Activated effector memory CD4-positive, alpha-beta T cell treated with anti-CD3 and anti-CD28 coated beads, Interleukin-2, amount 50 U/mL, for 16 hours (primary cell): ENCODE measurements at regions not wholly inside any gene's neighbourhood (a gene's known extent, or its start where the extent isn't known, plus 50 kb on each side); places are given as distances from the start of the nearest gene placed in this dataset.
"Not testable (repeated sequence)": the region's sequence is repeated elsewhere in the genome, so short reads cannot be mapped to it uniquely, and the experiment has no call there.

ENCODE experiments used
- DNase-seq: peaks from one replicate; pipeline ENCODE4 v3.0.0-alpha.2; 2020

- no peak for DNase-seq
Observed at GRCh38 chr5:39946356-39947045, 521.7 kb upstream of the DAB2 start.

- no peak for DNase-seq
Observed at GRCh38 chr5:39945870-39946269, 521.1 kb upstream of the DAB2 start.

GRCh38 chr5:39943811-39944210 is 519.0 kb upstream of the DAB2 start:
- no peak for DNase-seq

GRCh38 chr5:39942606-39943005 is 517.8 kb upstream of the DAB2 start:
- no peak for DNase-seq

GRCh38 chr5:39941416-39941815 is 516.6 kb upstream of the DAB2 start:
- DNase-seq, result no peak

GRCh38 chr5:39934830-39935229 is 510.1 kb upstream of the DAB2 start:
- DNase-seq, result no peak

GRCh38 chr5:39933061-39933460 is 508.3 kb upstream of the DAB2 start:
- DNase-seq, result no peak

- no peak for DNase-seq
Observed at GRCh38 chr5:39928709-39929108, 503.9 kb upstream of the DAB2 start.

- no peak for DNase-seq
Observed at GRCh38 chr5:39919876-39920275, 495.1 kb upstream of the DAB2 start.

GRCh38 chr5:39912906-39913305 is 488.1 kb upstream of the DAB2 start:
- DNase-seq, result no peak

GRCh38 chr5:39907267-39907951 is 482.6 kb upstream of the DAB2 start:
- not testable (repeated sequence) for DNase-seq

- DNase-seq, result no peak
Observed at GRCh38 chr5:39906146-39906545, 481.4 kb upstream of the DAB2 start.

GRCh38 chr5:39905356-39905755 is 480.6 kb upstream of the DAB2 start:
- no peak for DNase-seq

- no peak for DNase-seq
Observed at GRCh38 chr5:39902626-39903025, 477.8 kb upstream of the DAB2 start.

GRCh38 chr5:39898731-39899130 is 474.0 kb upstream of the DAB2 start:
- no peak for DNase-seq

- DNase-seq, result no peak
Observed at GRCh38 chr5:39896706-39897105, 471.9 kb upstream of the DAB2 start.

GRCh38 chr5:39896104-39896503 is 471.3 kb upstream of the DAB2 start:
- DNase-seq, result no peak

GRCh38 chr5:39892708-39893107 is 467.9 kb upstream of the DAB2 start:
- no peak for DNase-seq

GRCh38 chr5:39891376-39891775 is 466.6 kb upstream of the DAB2 start:
- no peak for DNase-seq

- no peak for DNase-seq
Observed at GRCh38 chr5:39880985-39881384, 456.2 kb upstream of the DAB2 start.

GRCh38 chr5:39877479-39877878 is 452.7 kb upstream of the DAB2 start:
- no peak for DNase-seq

- no peak for DNase-seq
Observed at GRCh38 chr5:39876146-39876545, 451.4 kb upstream of the DAB2 start.

GRCh38 chr5:39870137-39870536 is 445.4 kb upstream of the DAB2 start:
- DNase-seq, result no peak

- DNase-seq, result no peak
Observed at GRCh38 chr5:39869396-39869795, 444.6 kb upstream of the DAB2 start.

- DNase-seq, result no peak
Observed at GRCh38 chr5:39867923-39868322, 443.1 kb upstream of the DAB2 start.
